Effector CD8-positive, alpha-beta T cell (primary cell): ENCODE measurements at regions not wholly inside any gene's neighbourhood (a gene's known extent, or its start where the extent isn't known, plus 50 kb on each side); places are given as distances from the start of the nearest gene placed in this dataset.
"Not testable (repeated sequence)": the region's sequence is repeated elsewhere in the genome, so short reads cannot be mapped to it uniquely, and the experiment has no call there.

Experiments
- DNase-seq: peaks from one replicate; lab custom pipeline; 2025; lab: John Stamatoyannopoulos, UW

- no peak for DNase-seq
Measured at GRCh38 chr12:62006076-62006732, 254.0 kb upstream of the USP15 start.

- DNase-seq, result no peak
Measured at GRCh38 chr12:62008703-62009102, 251.5 kb upstream of the USP15 start.

- DNase-seq, result no peak
Measured at GRCh38 chr12:62009445-62009844, 250.8 kb upstream of the USP15 start.

GRCh38 chr12:62010331-62010906, 249.8 kb upstream of the USP15 start:
- DNase-seq, result not testable (repeated sequence)

- DNase-seq, result not testable (repeated sequence)
Measured at GRCh38 chr12:62010973-62011372, 249.2 kb upstream of the USP15 start.

GRCh38 chr12:62014330-62014729, 245.9 kb upstream of the USP15 start:
- no peak for DNase-seq

- no peak for DNase-seq
Measured at GRCh38 chr12:62016021-62016420, 244.2 kb upstream of the USP15 start.

- no peak for DNase-seq
Measured at GRCh38 chr12:62021808-62022207, 238.4 kb upstream of the USP15 start.

GRCh38 chr12:62028536-62028935, 231.7 kb upstream of the USP15 start:
- DNase-seq, result no peak

GRCh38 chr12:62032870-62033269, 227.3 kb upstream of the USP15 start:
- DNase-seq, result no peak

- no peak for DNase-seq
Measured at GRCh38 chr12:62044450-62045135, 215.6 kb upstream of the USP15 start.

- no peak for DNase-seq
Measured at GRCh38 chr12:62045211-62045610, 215.0 kb upstream of the USP15 start.

- no peak for DNase-seq
Measured at GRCh38 chr12:62050785-62051184, 209.4 kb upstream of the USP15 start.

GRCh38 chr12:62069976-62070375, 190.2 kb upstream of the USP15 start:
- no peak for DNase-seq

GRCh38 chr12:62073236-62073635, 187.0 kb upstream of the USP15 start:
- not testable (repeated sequence) for DNase-seq

- no peak for DNase-seq
Measured at GRCh38 chr12:62075870-62076269, 184.3 kb upstream of the USP15 start.

GRCh38 chr12:62078020-62078419, 182.2 kb upstream of the USP15 start:
- no peak for DNase-seq

- DNase-seq, result no peak
Measured at GRCh38 chr12:62082448-62082847, 177.8 kb upstream of the USP15 start.

- no peak for DNase-seq
Measured at GRCh38 chr12:62098132-62098531, 162.1 kb upstream of the USP15 start.

GRCh38 chr12:62103748-62104147, 156.5 kb upstream of the USP15 start:
- no peak for DNase-seq

- no peak for DNase-seq
Measured at GRCh38 chr12:62106547-62107185, 153.5 kb upstream of the USP15 start.

GRCh38 chr12:62113366-62114011, 146.7 kb upstream of the USP15 start:
- no peak for DNase-seq
